OCI-LY7 (cell line): ENCODE measurements at regions not wholly inside any gene's neighbourhood (a gene's known extent, or its start where the extent isn't known, plus 50 kb on each side); places are given as distances from the start of the nearest gene placed in this dataset.
"Not testable (repeated sequence)": the region's sequence is repeated elsewhere in the genome, so short reads cannot be mapped to it uniquely, and the experiment has no call there.

Experiments used
- BruUV-seq: library from RNA; stranded (reverse); fragments of 400-500 nt; replicated peaks from 2 replicates; lab custom pipeline; 2021; lab: Mats Ljungman, UMichigan
- CTCF ChIA-PET: fragments of 300-600 bp; sonication (Branson Sonifier 250); formaldehyde crosslinking; loops from one replicate; lab custom pipeline; 2022; ENCODE audit warnings: antibody characterized with exemption; ENCODE audit not compliant: unreplicated experiment; lab: Charles Lee
- POLR2A ChIA-PET: fragments of 300-600 bp; sonication (Branson Sonifier 250); formaldehyde crosslinking; loops from one replicate; lab custom pipeline; 2022; ENCODE audit warnings: antibody characterized with exemption; lab: Charles Lee
- DNase-seq: peaks from one replicate; pipeline ENCODE4 v3.0.0-alpha.2; 2015; ENCODE audit warnings: low spot score
- H2AFZ ChIP-seq: fragments of 200-600 bp; sonication (generic), shearing (Covaris generic); 2 replicates; pipeline ENCODE4 v1.6.1; 2014; ENCODE audit warnings: mild to moderate bottlenecking, antibody characterized with exemption, low read length, moderate library complexity
- H3K27ac ChIP-seq: fragments of 200-600 bp; sonication (generic); 2 replicates; pipeline ENCODE4 v1.5.1; 2014; ENCODE audit warnings: mixed run types, low read depth, mild to moderate bottlenecking, moderate library complexity, low read length, inconsistent platforms; ENCODE audit not compliant: poor library complexity, severe bottlenecking
- H3K36me3 ChIP-seq: fragments of 200-600 bp; sonication (generic); 2 replicates; pipeline ENCODE4 v1.6.1; 2014; ENCODE audit warnings: mild to moderate bottlenecking, antibody characterized with exemption, low read length, moderate library complexity, mixed read lengths; ENCODE audit not compliant: insufficient read depth
- H3K4me1 ChIP-seq: fragments of 200-600 bp; sonication (generic); 2 replicates; pipeline ENCODE4 v1.5.1; 2014; ENCODE audit warnings: mild to moderate bottlenecking, low read length; ENCODE audit not compliant: insufficient read depth, poor library complexity, severe bottlenecking
- H3K4me2 ChIP-seq: fragments of 200-600 bp; sonication (generic); 2 replicates; pipeline ENCODE4 v1.6.1; 2014; ENCODE audit warnings: mild to moderate bottlenecking, low read length
- H3K4me3 ChIP-seq: fragments of 200-600 bp; sonication (generic); 2 replicates; pipeline ENCODE4 v1.5.1; 2014; ENCODE audit warnings: mild to moderate bottlenecking, low read depth, low read length; ENCODE audit not compliant: poor library complexity, severe bottlenecking
- H3K79me2 ChIP-seq: fragments of 200-600 bp; sonication (generic); 2 replicates; pipeline ENCODE4 v1.6.1; 2016; ENCODE audit warnings: low read depth, mild to moderate bottlenecking, low read length, moderate library complexity, mixed read lengths; ENCODE audit not compliant: insufficient read depth
- H3K9me2 ChIP-seq: fragments of 200-600 bp; sonication (generic); 2 replicates; pipeline ENCODE4 v1.6.1; 2016; ENCODE audit warnings: mild to moderate bottlenecking, low read length, mixed read lengths; ENCODE audit not compliant: insufficient read depth
- H3K9me3 ChIP-seq: fragments of 200-600 bp; sonication (generic); 2 replicates; pipeline ENCODE4 v1.6.1; 2014; ENCODE audit warnings: mild to moderate bottlenecking, mixed run types, low read length, mixed read lengths
- H4K20me1 ChIP-seq: fragments of 200-600 bp; sonication (generic); 2 replicates; pipeline ENCODE4 v1.6.1; 2014; ENCODE audit warnings: mild to moderate bottlenecking, antibody characterized with exemption, low read length, moderate library complexity, mixed read lengths; ENCODE audit not compliant: insufficient read depth
- CTCF ChIP-seq: fragments of 200-600 bp; sonication (generic); conservative IDR thresholded peaks from 2 replicates; pipeline ENCODE4 v1.5.1; 2014; ENCODE audit warnings: mild to moderate bottlenecking, antibody characterized with exemption, low read length, moderate library complexity, mixed read lengths
- EZH2phosphoT487 ChIP-seq: fragments of 200-600 bp; sonication (generic); IDR thresholded peaks from 2 replicates; pipeline ENCODE4 v1.6.1; 2018; ENCODE audit warnings: low read depth, borderline replicate concordance, mild to moderate bottlenecking, mixed run types, antibody characterized with exemption, low read length, moderate library complexity, mixed read lengths
- intact Hi-C: fragments of 100-400 bp; cut with micrococcal nuclease; formaldehyde crosslinking; loops from one replicate; pipeline ENCODE4 v1.10.0; 2022; ENCODE audit not compliant: unreplicated experiment

- Histone ChIP-seq H3K79me2 (no peaks in the 10 kb centered on the region), H3K4me1 (no peaks in the 10 kb centered on the region), H3K27ac (no peak overlapping the region), H3K4me3 (no peak overlapping the region), H3K36me3 (no peaks in the 10 kb centered on the region), H3K4me2 (no peak overlapping the region), H4K20me1 (no peaks in the 10 kb centered on the region), H2AFZ (no peak overlapping the region), H3K9me2 (no peaks in the 10 kb centered on the region), H3K9me3 (no peaks in the 10 kb centered on the region)
- DNase-seq, result no peak
- TF ChIP-seq CTCF, result no peak
- no peak for TF ChIP-seq EZH2phosphoT487
- ChIA-PET CTCF (no interaction called here), POLR2A (no interaction called here)
- intact Hi-C loops, result no loop called here
- no TSS peak for BruUV-seq
Observed at GRCh38 chr6:139981066-139981624, 606.7 kb upstream of the CITED2 start.

GRCh38 chr6:139980631-139981030 lies 606.2 kb upstream of the CITED2 start:
- H3K4me3 ChIP-seq, H3K27ac ChIP-seq, H3K79me2 ChIP-seq, DNase-seq, intact Hi-C loops, POLR2A ChIA-PET, BruUV-seq, H3K9me2 ChIP-seq, H3K4me1 ChIP-seq, H4K20me1 ChIP-seq, H3K4me2 ChIP-seq, H2AFZ ChIP-seq, H3K36me3 ChIP-seq, H3K9me3 ChIP-seq, CTCF ChIA-PET: not testable (repeated sequence)

- H3K36me3 ChIP-seq, result no peaks in the 10 kb centered on the region
- ChIA-PET POLR2A (no interaction called here), CTCF (no interaction called here)
- DNase-seq, result no peak
- H3K27ac ChIP-seq, result no peak overlapping the region
- no peak overlapping the region for H3K4me2 ChIP-seq
- TF ChIP-seq CTCF (no peak), EZH2phosphoT487 (no peak)
- no peaks in the 10 kb centered on the region for H3K9me2 ChIP-seq
- no peaks in the 10 kb centered on the region for H4K20me1 ChIP-seq
- BruUV-seq, result no TSS peak
- no peak overlapping the region for H2AFZ ChIP-seq
- no peaks in the 10 kb centered on the region for H3K79me2 ChIP-seq
- intact Hi-C loops, result no loop called here
- no peaks in the 10 kb centered on the region for H3K4me1 ChIP-seq
- H3K4me3 ChIP-seq, result no peak overlapping the region
- H3K9me3 ChIP-seq, result no peaks in the 10 kb centered on the region
Observed at GRCh38 chr6:139979021-139979725, 604.7 kb upstream of the CITED2 start.
